ENCODE measurements at regions not wholly inside any gene's neighbourhood (a gene's known extent, or its start where the extent isn't known, plus 50 kb on each side); places are given as distances from the start of the nearest gene placed in this dataset.

DNA sequence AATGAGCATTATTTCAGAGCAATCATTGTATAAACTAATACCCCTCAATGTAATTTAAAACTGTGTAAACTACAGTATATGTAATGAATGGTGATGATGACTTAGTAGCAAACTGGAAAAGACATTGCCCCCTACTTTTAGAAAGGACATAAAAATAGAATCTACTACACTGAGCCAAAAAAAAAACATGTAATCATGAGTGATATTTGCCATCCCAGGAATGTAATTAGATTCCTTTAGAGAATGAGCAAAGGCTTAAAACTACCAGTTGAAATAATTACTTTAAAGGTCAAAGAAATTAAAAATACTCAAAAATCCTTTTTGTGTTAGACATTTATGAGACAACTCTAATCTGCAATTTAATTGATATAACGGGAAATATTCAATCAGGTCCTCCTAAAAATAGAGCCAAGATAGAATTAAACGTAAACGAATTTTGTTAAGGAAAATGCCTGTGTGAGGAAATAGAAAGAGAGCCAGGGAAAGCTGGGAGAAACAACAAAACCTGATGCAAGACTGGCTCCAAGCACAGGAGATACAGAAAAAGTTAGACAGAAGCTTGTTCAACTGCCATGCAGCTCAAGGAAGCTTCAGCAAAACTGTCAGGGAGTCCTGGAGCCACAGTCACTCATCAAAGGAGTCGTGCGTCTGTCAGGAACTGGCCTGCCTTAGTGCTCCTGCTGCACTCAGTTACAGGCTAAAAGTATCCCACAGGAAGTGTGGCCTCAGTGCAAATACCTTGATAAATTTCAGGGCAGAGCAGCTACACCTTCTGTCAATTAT, 655.7 kb upstream of the INTU start:
- H3K4me3 ChIP-seq (ENCODE audit: low read depth, poor library complexity, severe bottlenecking), result no peak overlapping the region
- intact Hi-C loops (cut with DNase I; ENCODE audit: low total_unique reads), result no loop called here
- WGBS, 2 donors, result 32 to 41% methylated on average over 5 of the region's 5 CpGs
- DNase-seq (ENCODE audit: low spot score in 2 of 2), result no peak
- TF ChIP-seq POLR2A (IDR thresholded peaks at IDR 0.05), result no peak
- TF ChIP-seq, protein P1, sequence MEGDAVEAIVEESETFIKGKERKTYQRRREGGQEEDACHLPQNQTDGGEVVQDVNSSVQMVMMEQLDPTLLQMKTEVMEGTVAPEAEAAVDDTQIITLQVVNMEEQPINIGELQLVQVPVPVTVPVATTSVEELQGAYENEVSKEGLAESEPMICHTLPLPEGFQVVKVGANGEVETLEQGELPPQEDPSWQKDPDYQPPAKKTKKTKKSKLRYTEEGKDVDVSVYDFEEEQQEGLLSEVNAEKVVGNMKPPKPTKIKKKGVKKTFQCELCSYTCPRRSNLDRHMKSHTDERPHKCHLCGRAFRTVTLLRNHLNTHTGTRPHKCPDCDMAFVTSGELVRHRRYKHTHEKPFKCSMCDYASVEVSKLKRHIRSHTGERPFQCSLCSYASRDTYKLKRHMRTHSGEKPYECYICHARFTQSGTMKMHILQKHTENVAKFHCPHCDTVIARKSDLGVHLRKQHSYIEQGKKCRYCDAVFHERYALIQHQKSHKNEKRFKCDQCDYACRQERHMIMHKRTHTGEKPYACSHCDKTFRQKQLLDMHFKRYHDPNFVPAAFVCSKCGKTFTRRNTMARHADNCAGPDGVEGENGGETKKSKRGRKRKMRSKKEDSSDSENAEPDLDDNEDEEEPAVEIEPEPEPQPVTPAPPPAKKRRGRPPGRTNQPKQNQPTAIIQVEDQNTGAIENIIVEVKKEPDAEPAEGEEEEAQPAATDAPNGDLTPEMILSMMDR (IDR thresholded peaks at IDR 0.05), result no peak

DNA sequence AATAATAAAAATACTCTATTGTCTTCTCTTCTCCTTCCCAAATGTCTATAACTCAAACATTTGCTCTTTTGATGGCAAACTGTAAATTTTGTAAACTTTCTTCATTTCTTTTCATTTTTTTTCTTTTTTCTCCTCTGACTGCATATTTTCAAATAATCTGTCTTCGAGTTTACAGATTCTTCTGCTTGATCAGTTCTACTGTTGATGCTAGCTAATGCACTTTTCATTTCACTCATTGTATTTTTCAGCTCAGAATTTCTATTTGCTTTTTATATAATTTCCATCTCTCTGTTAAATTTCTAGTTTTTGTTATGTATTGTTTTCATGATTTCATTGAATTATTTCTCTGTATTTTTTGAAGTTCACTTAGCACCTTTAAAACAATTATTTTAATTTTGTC, 646.8 kb upstream of the INTU start:
- H3K4me3 ChIP-seq (ENCODE audit: low read depth, poor library complexity, severe bottlenecking), result no peak overlapping the region
- WGBS, 2 donors, result 92 to 100% methylated on average over 1 of the region's 1 CpG
- no peak for DNase-seq (ENCODE audit: low spot score in 2 of 2)
- intact Hi-C loops (cut with DNase I; ENCODE audit: low total_unique reads), result no loop called here
- TF ChIP-seq, protein P1 (IDR thresholded peaks at IDR 0.05), result no peak
- TF ChIP-seq POLR2A (IDR thresholded peaks at IDR 0.05), result no peak

DNA sequence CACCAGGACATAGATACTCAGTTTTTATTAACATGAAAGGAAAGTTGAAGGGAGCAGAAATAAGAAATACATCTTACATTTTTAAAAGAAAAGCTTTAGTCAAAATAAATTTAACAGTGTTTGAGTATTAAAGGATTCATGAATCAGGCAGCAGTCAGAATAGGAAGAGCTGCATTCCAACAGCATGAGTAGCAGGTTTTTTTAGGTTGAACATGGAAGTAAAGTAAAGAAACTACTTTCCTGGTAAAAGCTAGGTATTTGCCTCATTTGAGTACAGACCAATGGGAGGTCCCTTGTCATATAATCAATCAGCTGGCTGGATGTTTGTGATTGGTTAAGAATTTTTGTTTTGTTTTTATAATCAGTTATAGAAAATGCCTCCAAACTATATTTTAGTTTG, 645.9 kb upstream of the INTU start:
- DNase-seq (ENCODE audit: low spot score in 2 of 2), result no peak
- TF ChIP-seq, protein P1 (IDR thresholded peaks at IDR 0.05), result no peak
- no peak for TF ChIP-seq POLR2A (IDR thresholded peaks at IDR 0.05)

DNA sequence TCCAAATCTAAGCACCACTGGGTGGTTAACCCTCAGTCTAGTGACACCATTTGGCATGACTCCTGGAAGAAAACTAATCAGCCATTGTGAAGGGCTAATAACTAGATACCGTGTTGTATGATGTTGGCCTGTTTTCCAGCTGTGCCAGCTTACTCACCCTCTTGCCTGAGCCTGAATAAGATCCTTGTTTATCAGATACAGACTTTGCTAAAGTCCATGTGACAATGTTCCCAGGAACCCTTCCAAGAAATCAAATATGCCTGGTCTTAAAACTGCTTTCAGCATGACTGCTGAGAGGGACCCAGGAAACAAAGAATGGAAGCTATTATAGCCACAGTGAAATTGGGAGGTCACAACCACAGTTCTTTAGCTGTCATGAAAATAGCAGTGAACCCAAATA, 640.8 kb upstream of the INTU start:
- 23 to 40% methylated on average over 1 of the region's 1 CpG for WGBS, 2 donors
- DNase-seq (ENCODE audit: low spot score in 2 of 2), result no peak
- intact Hi-C loops (cut with DNase I; ENCODE audit: low total_unique reads), result no loop called here
- TF ChIP-seq, protein P1 (IDR thresholded peaks at IDR 0.05), result no peak
- no peak for TF ChIP-seq POLR2A (IDR thresholded peaks at IDR 0.05)
- H3K4me3 ChIP-seq (ENCODE audit: low read depth, poor library complexity, severe bottlenecking), result no peak overlapping the region

More for the DNA sequence above, 645.9 kb upstream of the INTU start:
- intact Hi-C loops (cut with DNase I; ENCODE audit: low total_unique reads), result no loop called here
- H3K4me3 ChIP-seq (ENCODE audit: low read depth, poor library complexity, severe bottlenecking), result no peak overlapping the region

DNA sequence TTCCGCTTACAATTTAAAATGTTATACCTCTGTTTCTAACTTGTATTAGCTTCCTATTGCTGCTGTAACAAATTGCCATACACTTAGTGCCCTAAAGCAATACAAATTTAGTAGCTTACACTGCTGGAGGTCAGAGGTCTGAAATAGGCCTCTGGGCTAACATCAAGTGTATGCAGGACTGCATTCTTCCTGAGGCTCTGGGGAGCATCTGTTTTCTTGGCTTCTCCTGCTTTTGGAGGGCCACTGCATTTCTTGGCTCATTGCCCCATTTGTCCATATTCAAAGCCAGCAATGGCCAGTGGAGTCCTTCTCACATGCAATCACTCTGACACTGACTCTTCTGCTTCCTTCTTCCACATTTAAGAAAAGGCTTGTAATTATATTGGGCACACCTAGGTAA, 639.8 kb upstream of the INTU start:
- intact Hi-C loops (cut with DNase I; ENCODE audit: low total_unique reads), result no loop called here
- TF ChIP-seq, protein P1 (IDR thresholded peaks at IDR 0.05), result no peak
- TF ChIP-seq POLR2A (IDR thresholded peaks at IDR 0.05), result no peak
- DNase-seq (ENCODE audit: low spot score in 2 of 2), result no peak
- H3K4me3 ChIP-seq (ENCODE audit: low read depth, poor library complexity, severe bottlenecking), result no peak overlapping the region
- WGBS, 2 donors, result 97 to 98% methylated on average over 1 of the region's 1 CpG

DNA sequence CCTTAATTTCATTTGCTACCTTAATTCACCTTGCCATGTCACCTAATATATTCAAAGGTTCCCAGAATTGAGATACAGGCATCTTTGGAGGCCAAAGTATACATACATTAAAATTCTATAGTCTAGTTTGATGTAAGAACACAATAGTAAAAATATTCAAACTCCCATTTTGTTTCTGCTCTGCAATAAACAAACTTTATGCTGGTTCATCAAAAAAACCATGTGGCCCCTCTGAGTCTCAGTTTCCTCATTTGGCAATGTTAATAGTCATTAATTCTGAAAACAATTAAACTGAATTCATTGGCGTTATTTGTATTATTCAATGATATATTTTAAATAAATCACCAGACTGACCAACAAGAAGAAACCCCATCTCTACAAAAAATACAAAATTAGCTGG, 639.4 kb upstream of the INTU start:
- TF ChIP-seq, protein P1 (IDR thresholded peaks at IDR 0.05), result no peak
- no peak for TF ChIP-seq POLR2A (IDR thresholded peaks at IDR 0.05)
- intact Hi-C loops (cut with DNase I; ENCODE audit: low total_unique reads), result no loop called here
- no peak overlapping the region for H3K4me3 ChIP-seq (ENCODE audit: low read depth, poor library complexity, severe bottlenecking)
- DNase-seq (ENCODE audit: low spot score in 2 of 2), result no peak
- WGBS, 2 donors, result 93 to 94% methylated on average over 1 of the region's 1 CpG

All from lower leg skin (tissue), 4 donors.